Panc1 (cell line): ENCODE measurements at regions not wholly inside any gene's neighbourhood (a gene's known extent, or its start where the extent isn't known, plus 50 kb on each side); places are given as distances from the start of the nearest gene placed in this dataset.

Source experiments
- ATAC-seq: fragments of 200-7000 bp; cut with Tn5 transposase; 2 replicates; pipeline ENCODE4 v1.9.1; 2020; ENCODE audit warnings: mild to moderate bottlenecking, moderate library complexity
- BruUV-seq: library from RNA; stranded (reverse); fragments of 400-500 nt; replicated peaks from 2 replicates; lab custom pipeline; 2021; lab: Mats Ljungman, UMichigan
- CTCF ChIA-PET: fragments of 300-600 bp; sonication (Branson Sonifier 250); formaldehyde crosslinking; loops from one replicate; lab custom pipeline; 2022; ENCODE audit warnings: antibody characterized with exemption; lab: Charles Lee
- POLR2A ChIA-PET: fragments of 300-600 bp; sonication (Branson Sonifier 250); formaldehyde crosslinking; loops from one replicate; lab custom pipeline; 2022; ENCODE audit warnings: antibody characterized with exemption; lab: Charles Lee
- DNase-seq: peaks from one replicate; pipeline ENCODE4 v3.0.0-alpha.2; 2010; ENCODE audit warnings: low read depth, low spot score
- H3K27ac ChIP-seq: 2 replicates; pipeline ENCODE4 v1.5.1; 2011; ENCODE audit warnings: mild to moderate bottlenecking, low read length, inconsistent platforms
- H3K27me3 ChIP-seq: fragments of 200-500 bp; sonication (Bioruptor generic); 2 replicates; pipeline ENCODE4 v1.6.0; 2014; ENCODE audit warnings: low read length, inconsistent platforms; ENCODE audit not compliant: control insufficient read depth, insufficient read depth
- H3K36me3 ChIP-seq: fragments of 200-500 bp; sonication (Bioruptor generic); 2 replicates; pipeline ENCODE4 v1.5.1; 2014; ENCODE audit warnings: inconsistent platforms, mild to moderate bottlenecking, low read length, moderate library complexity; ENCODE audit not compliant: control insufficient read depth, insufficient read depth
- H3K4me1 ChIP-seq: 2 replicates; pipeline ENCODE4 v1.5.1; 2011; ENCODE audit warnings: inconsistent platforms, mild to moderate bottlenecking, low read length, moderate library complexity; ENCODE audit not compliant: control insufficient read depth, insufficient read depth
- H3K4me3 ChIP-seq, 2 experiments: 2 replicates each; pipeline ENCODE4 v1.5.1; 2011 to 2012; ENCODE audit warnings: low read depth in 2 of 2, low read length in 2 of 2, mild to moderate bottlenecking in 2 of 2, inconsistent platforms in 1 of 2, moderate library complexity in 1 of 2
- H3K9me3 ChIP-seq: fragments of 200-500 bp; sonication (Bioruptor generic); 2 replicates; pipeline ENCODE4 v1.5.1; 2014; ENCODE audit warnings: low read depth, mild to moderate bottlenecking, inconsistent platforms, low read length, moderate library complexity; ENCODE audit not compliant: control insufficient read depth, insufficient read depth
- CTCF ChIP-seq: fragments of 450-650 bp; IDR thresholded peaks from 2 replicates; pipeline ENCODE4 v1.5.1; 2017; ENCODE audit warnings: mild to moderate bottlenecking
- POLR2AphosphoS5 ChIP-seq: IDR thresholded peaks from 2 replicates; pipeline ENCODE4 v1.6.1; 2012; ENCODE audit warnings: mild to moderate bottlenecking, low read depth, low read length, moderate library complexity
- REST ChIP-seq, 2 experiments: IDR thresholded peaks; 2 replicates each; pipeline ENCODE4 v1.6.1; 2011 to 2012; ENCODE audit warnings: low read depth in 2 of 2, control low read depth in 1 of 2, low read length in 1 of 2, mild to moderate bottlenecking in 1 of 2, moderate library complexity in 1 of 2; ENCODE audit not compliant: insufficient read depth in 1 of 2
- SIN3A ChIP-seq: IDR thresholded peaks from 2 replicates; pipeline ENCODE4 v1.6.1; 2012; ENCODE audit warnings: low read depth, mild to moderate bottlenecking, low read length, moderate library complexity, borderline replicate concordance; ENCODE audit not compliant: insufficient read depth
- TCF7L2 ChIP-seq: IDR thresholded peaks from 2 replicates; pipeline ENCODE4 v1.6.1; 2011; ENCODE audit warnings: mild to moderate bottlenecking, low read depth, low read length, inconsistent platforms
- in situ Hi-C: cut with HindIII; loops from 2 replicates; pipeline ENCODE4 v1.10.0; 2016; ENCODE audit warnings: low sequenced_read_pairs, low pct_unique_long_range_greater_than_20kb
- intact Hi-C: fragments of 100-400 bp; cut with micrococcal nuclease; formaldehyde crosslinking; loops from one replicate; pipeline ENCODE4 v1.10.0; 2022; ENCODE audit not compliant: unreplicated experiment

GRCh38 chr9:111179577-111179976 is 141.3 kb upstream of the LPAR1 start:
- CTCF ChIA-PET = no interaction called here
- no peak for ATAC-seq

GRCh38 chr9:111178331-111179055 is 140.2 kb upstream of the LPAR1 start:
- ChIA-PET POLR2A (no interaction called here), CTCF (no interaction called here)
- ATAC-seq (no peak), DNase-seq (no peak)
- BruUV-seq = no TSS peak
- Histone ChIP-seq H3K9me3 (no peaks in the 10 kb centered on the region), H3K27me3 (no peaks in the 10 kb centered on the region), H3K4me1 (no peaks in the 10 kb centered on the region), H3K4me3 (no peak overlapping the region), H3K27ac (no peak overlapping the region), H3K36me3 (no peaks in the 10 kb centered on the region)
- intact Hi-C loops (no loop called here), in situ Hi-C loops (no loop called here)
- no peak for TF ChIP-seq POLR2AphosphoS5
- no peak for TF ChIP-seq REST (IDR thresholded peaks at IDR 0.05; ENCODE audit: insufficient read depth in 1 of 2, low read depth in 2 of 2, low read length in 1 of 2)
- TF ChIP-seq SIN3A = no peak
- TF ChIP-seq CTCF = no peak
- no peak for TF ChIP-seq TCF7L2

More at GRCh38 chr9:111179577-111179976, 141.3 kb upstream of the LPAR1 start:
- Histone ChIP-seq H3K4me3 (no peak overlapping the region), H3K27me3 (no peaks in the 10 kb centered on the region), H3K9me3 (no peaks in the 10 kb centered on the region), H3K27ac (no peak overlapping the region), H3K36me3 (no peaks in the 10 kb centered on the region), H3K4me1 (no peaks in the 10 kb centered on the region)
- BruUV-seq = no TSS peak
- DNase-seq = no peak
- in situ Hi-C loops (no loop called here), intact Hi-C loops (no loop called here)
- POLR2A ChIA-PET = no interaction called here
- TF ChIP-seq SIN3A = no peak
- no peak for TF ChIP-seq TCF7L2
- no peak for TF ChIP-seq REST (IDR thresholded peaks at IDR 0.05; ENCODE audit: insufficient read depth in 1 of 2, low read depth in 2 of 2, low read length in 1 of 2)
- TF ChIP-seq POLR2AphosphoS5 = no peak
- TF ChIP-seq CTCF = no peak
